ENCODE measurements at regions not wholly inside any gene's neighbourhood (a gene's known extent, or its start where the extent isn't known, plus 50 kb on each side); places are given as distances from the start of the nearest gene placed in this dataset.

DNA sequence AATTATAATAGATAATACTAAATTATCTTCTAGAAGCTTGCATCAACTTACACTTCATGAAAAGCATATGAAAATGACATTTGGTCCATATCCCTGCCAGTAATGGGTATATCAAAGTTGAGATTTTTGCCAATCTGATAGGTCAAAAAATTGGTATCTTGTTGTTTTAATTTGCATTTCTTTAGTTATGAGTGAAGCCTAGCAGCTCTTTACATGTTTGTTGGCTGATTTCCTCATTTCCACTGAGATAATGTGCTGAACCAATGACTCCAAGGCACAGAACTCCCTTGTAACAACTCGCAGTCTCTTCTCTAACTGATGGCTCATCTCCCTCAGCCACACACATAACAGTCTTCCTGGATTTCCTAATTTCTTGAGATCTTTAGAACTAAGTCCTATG is 175.3 kb upstream of the SESN3 start:
- no peak for TF ChIP-seq POLR2A (IDR thresholded peaks at IDR 0.05; ENCODE audit: low read depth, low read length)
- no peak for TF ChIP-seq POLR2AphosphoS5 (IDR thresholded peaks at IDR 0.05; ENCODE audit: low read depth, low read length)
- TF ChIP-seq POU2F2 (IDR thresholded peaks at IDR 0.05; ENCODE audit: low read depth, low read length): no peak
- no peak for TF ChIP-seq TAF1 (IDR thresholded peaks at IDR 0.05; ENCODE audit: low read depth, low read length)
- no peak for TF ChIP-seq PAX5 (IDR thresholded peaks at IDR 0.05; ENCODE audit: insufficient read depth, low read length, severe bottlenecking)

Data from GM12891 (cell line).